GM12874 (cell line): ENCODE measurements at regions not wholly inside any gene's neighbourhood (a gene's known extent, or its start where the extent isn't known, plus 50 kb on each side); places are given as distances from the start of the nearest gene placed in this dataset.

ENCODE experiments used
- TF ChIP-seq, protein P1 (sequence below): IDR thresholded peaks from 2 replicates; pipeline ENCODE4 v1.5.1; 2011; ENCODE audit warnings: low read depth, mild to moderate bottlenecking, control low read depth, low read length, moderate library complexity; ENCODE audit not compliant: insufficient read depth

- TF ChIP-seq, protein P1, sequence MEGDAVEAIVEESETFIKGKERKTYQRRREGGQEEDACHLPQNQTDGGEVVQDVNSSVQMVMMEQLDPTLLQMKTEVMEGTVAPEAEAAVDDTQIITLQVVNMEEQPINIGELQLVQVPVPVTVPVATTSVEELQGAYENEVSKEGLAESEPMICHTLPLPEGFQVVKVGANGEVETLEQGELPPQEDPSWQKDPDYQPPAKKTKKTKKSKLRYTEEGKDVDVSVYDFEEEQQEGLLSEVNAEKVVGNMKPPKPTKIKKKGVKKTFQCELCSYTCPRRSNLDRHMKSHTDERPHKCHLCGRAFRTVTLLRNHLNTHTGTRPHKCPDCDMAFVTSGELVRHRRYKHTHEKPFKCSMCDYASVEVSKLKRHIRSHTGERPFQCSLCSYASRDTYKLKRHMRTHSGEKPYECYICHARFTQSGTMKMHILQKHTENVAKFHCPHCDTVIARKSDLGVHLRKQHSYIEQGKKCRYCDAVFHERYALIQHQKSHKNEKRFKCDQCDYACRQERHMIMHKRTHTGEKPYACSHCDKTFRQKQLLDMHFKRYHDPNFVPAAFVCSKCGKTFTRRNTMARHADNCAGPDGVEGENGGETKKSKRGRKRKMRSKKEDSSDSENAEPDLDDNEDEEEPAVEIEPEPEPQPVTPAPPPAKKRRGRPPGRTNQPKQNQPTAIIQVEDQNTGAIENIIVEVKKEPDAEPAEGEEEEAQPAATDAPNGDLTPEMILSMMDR = no peak
Observed at GRCh38 chr18:22609642-22610041, 191.9 kb upstream of the CTAGE1 start.

DNA sequence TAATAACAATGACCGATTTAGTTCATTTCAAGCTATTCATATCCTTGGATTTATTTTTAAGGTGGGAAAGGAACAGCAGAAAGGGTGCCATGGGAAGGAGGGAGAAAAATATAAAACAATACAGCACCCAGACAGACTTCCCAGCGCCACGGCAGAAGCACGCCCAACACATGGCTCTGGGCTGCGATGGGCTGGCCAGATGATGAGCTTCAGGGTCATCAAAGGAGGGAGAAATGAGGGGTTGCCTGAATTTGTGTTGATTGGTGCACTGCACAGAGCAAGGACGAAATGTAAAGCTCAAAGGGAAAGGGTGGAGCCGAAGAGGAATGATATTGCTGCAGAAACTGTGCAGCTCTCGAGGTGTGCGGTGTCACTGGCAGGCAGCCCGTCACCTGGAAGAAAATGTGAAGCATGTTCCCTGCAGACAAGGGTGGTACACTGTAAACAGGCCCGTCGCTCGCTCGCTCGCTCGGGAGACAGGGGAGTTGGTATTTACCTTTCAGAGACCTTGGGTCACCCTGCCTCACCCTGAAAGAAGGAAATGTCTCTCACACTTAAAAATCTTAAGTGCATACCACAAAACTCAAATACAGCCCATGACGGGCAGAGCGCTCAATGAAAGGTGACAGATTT lies 195.5 kb upstream of the CTAGE1 start:
- TF ChIP-seq, protein P1 = no peak

- TF ChIP-seq, protein P1 = no peak
Observed at GRCh38 chr18:22613788-22614187, 196.1 kb upstream of the CTAGE1 start.

- TF ChIP-seq, protein P1 = no peak
Observed at GRCh38 chr18:22623513-22623912, 205.8 kb upstream of the CTAGE1 start.

- TF ChIP-seq, protein P1 = no peak
Observed at GRCh38 chr18:22624176-22624575, 206.5 kb upstream of the CTAGE1 start.

DNA sequence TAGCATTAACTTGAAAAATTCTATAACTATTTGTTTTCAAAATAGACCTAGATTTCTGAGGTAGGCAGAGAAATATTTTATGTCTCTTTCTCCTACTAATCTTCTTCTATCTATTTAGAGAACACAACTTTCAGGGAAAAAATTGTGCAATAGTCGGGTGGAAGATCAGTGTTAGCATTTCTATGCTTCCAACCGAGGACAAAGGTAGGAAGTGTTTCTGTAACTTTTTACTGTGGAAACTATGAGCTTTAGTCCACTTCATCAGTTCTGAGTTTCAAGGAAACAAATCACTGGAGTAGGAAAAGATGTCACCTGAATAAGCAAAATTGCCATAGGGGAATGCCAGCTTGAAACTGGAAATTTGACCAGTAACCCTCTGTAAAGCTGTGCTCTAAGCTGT lies 207.7 kb upstream of the CTAGE1 start:
- TF ChIP-seq, protein P1 = no peak

DNA sequence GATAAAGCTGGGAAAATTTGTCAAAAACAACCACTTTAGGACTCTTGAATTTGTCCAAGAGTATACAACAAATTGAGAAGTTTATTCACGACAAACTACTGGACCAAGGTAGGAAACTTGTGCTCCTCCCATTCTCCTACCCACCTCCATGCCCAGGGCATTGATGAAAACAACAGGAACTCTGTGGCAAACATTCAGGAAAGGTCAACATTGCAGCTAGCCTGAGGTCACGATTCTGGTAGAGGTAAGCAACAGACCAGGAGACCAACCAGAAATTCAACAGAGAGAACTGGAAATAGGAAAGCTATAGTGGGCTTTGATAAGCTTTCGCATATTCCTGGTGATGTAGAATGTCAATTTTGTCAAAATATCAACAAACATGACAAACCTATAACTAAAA lies 209.1 kb upstream of the CTAGE1 start:
- TF ChIP-seq, protein P1 = no peak
